ENCODE measurements at regions not wholly inside any gene's neighbourhood (a gene's known extent, or its start where the extent isn't known, plus 50 kb on each side); places are given as distances from the start of the nearest gene placed in this dataset.

DNA sequence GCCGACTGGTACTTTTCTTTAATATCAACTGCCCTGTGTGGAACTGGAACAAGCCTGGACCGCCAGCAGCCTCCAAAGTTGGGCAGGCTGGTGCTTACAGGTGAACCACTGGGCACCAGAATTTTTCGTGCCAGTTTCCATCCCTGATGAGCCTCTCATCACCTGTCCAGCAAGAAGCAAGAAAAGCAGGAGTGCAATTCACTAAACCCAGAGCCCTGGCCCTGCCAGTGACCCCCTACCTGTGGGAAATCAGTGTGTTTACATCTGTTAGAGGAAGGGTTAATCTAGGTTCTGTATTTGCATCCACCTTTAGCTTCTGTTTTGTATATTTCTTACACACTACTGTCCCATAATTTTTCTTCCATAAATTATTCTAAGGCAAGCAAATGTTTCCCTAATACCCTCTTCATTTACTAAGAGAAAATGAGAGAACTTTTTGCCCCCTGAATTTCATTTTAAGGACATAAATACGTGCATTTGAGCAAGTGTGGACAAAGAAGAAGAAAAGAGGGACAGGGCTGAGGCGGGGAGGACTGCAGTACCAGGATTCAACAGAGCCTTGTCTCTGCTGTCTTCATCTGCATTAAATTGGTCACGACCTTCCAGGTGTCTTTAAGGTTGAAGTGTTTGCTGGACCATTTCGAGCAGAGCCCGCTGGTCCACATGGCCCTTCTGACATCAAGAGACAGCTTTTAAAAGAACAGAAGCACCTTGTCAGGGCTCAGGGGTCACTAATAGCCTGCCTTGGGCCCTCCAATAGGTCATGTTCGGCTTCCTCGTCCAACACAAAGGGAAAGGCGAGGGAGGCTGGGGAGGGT, 763.1 kb downstream of the BCL11A start:
- H3K36me3 ChIP-seq (ENCODE audit: control insufficient read depth in 2 of 2, insufficient read depth in 2 of 2, low read length in 1 of 2) = no peaks in the 10 kb centered on the region
- POLR2A ChIA-PET = no interaction called here
- no peak overlapping the region for H3K4me3 ChIP-seq
- DNase-seq (ENCODE audit: low read depth, low spot score) (no peak), FAIRE-seq (no peak), ATAC-seq (no peak)
- no peak overlapping the region for H3K27ac ChIP-seq (ENCODE audit: control insufficient read depth, insufficient read depth)
- no peaks in the 10 kb centered on the region for H3K9me3 ChIP-seq (replicated peaks; ENCODE audit: control insufficient read depth, insufficient read depth, low read length)
- TF ChIP-seq DPF2 (IDR thresholded peaks at IDR 0.05) (no peak), BMI1 (IDR thresholded peaks at IDR 0.05; ENCODE audit: borderline replicate concordance) (no peak), RAD51 (IDR thresholded peaks at IDR 0.05) (no peak)
- TF ChIP-seq, protein P1, sequence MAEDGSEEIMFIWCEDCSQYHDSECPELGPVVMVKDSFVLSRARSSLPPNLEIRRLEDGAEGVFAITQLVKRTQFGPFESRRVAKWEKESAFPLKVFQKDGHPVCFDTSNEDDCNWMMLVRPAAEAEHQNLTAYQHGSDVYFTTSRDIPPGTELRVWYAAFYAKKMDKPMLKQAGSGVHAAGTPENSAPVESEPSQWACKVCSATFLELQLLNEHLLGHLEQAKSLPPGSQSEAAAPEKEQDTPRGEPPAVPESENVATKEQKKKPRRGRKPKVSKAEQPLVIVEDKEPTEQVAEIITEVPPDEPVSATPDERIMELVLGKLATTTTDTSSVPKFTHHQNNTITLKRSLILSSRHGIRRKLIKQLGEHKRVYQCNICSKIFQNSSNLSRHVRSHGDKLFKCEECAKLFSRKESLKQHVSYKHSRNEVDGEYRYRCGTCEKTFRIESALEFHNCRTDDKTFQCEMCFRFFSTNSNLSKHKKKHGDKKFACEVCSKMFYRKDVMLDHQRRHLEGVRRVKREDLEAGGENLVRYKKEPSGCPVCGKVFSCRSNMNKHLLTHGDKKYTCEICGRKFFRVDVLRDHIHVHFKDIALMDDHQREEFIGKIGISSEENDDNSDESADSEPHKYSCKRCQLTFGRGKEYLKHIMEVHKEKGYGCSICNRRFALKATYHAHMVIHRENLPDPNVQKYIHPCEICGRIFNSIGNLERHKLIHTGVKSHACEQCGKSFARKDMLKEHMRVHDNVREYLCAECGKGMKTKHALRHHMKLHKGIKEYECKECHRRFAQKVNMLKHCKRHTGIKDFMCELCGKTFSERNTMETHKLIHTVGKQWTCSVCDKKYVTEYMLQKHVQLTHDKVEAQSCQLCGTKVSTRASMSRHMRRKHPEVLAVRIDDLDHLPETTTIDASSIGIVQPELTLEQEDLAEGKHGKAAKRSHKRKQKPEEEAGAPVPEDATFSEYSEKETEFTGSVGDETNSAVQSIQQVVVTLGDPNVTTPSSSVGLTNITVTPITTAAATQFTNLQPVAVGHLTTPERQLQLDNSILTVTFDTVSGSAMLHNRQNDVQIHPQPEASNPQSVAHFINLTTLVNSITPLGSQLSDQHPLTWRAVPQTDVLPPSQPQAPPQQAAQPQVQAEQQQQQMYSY (CRISPR knock-in tag; IDR thresholded peaks at IDR 0.05) = no peak
- CTCF ChIA-PET = no interaction called here
- RAD21 ChIA-PET (ENCODE audit: unreplicated experiment) = no interaction called here
- H3K4me1 ChIP-seq (ENCODE audit: control insufficient read depth, insufficient read depth, low read length) = no peaks in the 10 kb centered on the region
- no peak overlapping the region for H2AFZ ChIP-seq (ENCODE audit: control insufficient read depth, low read depth, low read length)
- intact Hi-C loops (cut with micrococcal nuclease; ENCODE audit: unreplicated experiment) (no loop called here), in situ Hi-C loops (cut with MboI) (no loop called here)
- 13% methylated on average over 11 of the region's 11 CpGs for whole genome bisulfite sequencing (ENCODE audit: insufficient coverage, insufficient replicate concordance, low lambda C conversion rate, missing lambda C conversion rate)
- no peaks in the 10 kb centered on the region for H4K20me1 ChIP-seq (ENCODE audit: control insufficient read depth, insufficient read depth)
- no peak overlapping the region for H3K4me2 ChIP-seq (ENCODE audit: control insufficient read depth, insufficient read depth)
- no peaks in the 10 kb centered on the region; a peak in 1 of 4 replicates for H3K27me3 ChIP-seq (replicated peaks in 1 of 2; ENCODE audit: control insufficient read depth in 2 of 2, insufficient read depth in 2 of 2, low read length in 1 of 2)
- SMC1A ChIA-PET (ENCODE audit: uncharacterized antibody, unreplicated experiment) = no interaction called here
- no peak overlapping the region for H3K9ac ChIP-seq (ENCODE audit: control insufficient read depth, insufficient read depth, low read length)
- no peaks in the 10 kb centered on the region for H3K79me2 ChIP-seq (ENCODE audit: control insufficient read depth, insufficient read depth, low read length)
- BruUV-seq (replicated peaks) = no TSS peak

Measured in GM12878 (cell line).